HG03342 (cell line): ENCODE measurements at regions not wholly inside any gene's neighbourhood (a gene's known extent, or its start where the extent isn't known, plus 50 kb on each side); places are given as distances from the start of the nearest gene placed in this dataset.
"Not testable (repeated sequence)": the region's sequence is repeated elsewhere in the genome, so short reads cannot be mapped to it uniquely, and the experiment has no call there.

ENCODE experiments used
- ATAC-seq: cut with Tn5 transposase; IDR thresholded peaks from one replicate; pipeline ENCODE4 v1.9.1; 2021; ENCODE audit warnings: mild to moderate bottlenecking, moderate library complexity; ENCODE audit not compliant: unreplicated experiment

DNA sequence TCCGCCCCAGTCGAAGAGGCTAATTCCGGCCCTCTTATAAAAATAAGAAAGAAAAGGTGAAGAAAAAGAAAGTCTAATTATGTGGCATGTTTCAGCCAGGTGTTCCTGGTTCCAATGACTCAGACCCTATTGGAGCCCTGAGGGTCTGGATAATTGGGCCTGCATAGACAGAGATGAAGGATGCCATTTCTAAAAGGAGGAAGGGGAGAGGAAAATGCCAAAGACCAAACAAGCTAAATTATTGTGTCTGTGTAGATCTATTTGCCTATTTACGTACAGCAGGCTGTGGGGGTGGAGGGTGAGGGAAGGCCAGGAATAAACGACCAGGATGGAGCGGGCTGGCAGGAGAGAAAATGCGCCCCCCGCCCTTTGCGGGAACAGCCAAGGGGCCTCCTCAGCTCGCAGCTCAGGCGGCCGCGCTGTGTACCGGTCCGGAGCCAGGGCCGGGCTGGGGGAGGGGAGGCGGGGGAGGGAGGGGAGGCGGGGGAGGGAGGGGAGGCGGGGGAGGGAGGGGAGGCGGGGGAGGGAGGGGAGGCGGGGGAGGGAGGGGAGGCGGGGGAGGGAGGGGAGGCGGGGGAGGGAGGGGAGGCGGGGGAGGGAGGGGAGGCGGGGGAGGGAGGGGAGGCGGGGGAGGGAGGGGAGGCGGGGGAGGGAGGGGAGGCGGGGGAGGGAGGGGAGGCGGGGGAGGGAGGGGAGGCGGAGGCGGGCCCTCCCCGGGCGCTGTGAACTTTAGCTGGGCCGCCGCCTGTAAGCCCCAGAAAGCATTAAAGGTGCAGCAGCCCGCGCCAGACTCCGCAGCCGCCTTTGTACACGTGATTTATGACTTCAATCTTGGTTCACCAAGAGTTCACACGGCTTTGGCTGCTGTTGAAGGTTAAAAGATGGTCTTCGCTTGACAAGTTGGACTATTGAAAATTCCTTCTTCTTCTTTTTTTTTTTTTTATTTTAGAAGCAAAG is 113.0 kb upstream of the FOXD4L5 start:
- ATAC-seq: not testable (repeated sequence)

DNA sequence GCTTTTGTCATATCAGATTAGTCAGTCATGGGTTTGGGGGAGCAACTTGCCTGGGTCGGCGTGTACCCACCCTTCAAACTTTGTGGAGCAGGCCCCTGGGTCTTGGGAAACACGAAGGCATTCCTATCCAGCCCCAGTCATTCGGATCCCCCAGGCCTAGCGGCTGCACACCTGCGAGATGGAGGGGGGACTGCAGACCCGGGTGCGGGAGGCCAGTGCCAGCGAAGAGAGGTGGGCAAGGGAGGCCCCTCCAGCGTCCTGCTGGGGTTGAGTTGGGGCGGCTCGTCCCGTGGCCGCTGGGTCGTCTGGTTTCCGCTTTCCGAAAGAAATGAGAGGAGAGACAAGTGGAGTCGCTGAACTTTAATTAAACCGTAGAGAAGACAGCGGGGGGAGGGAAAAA is 112.2 kb upstream of the FOXD4L5 start:
- not testable (repeated sequence) for ATAC-seq

DNA sequence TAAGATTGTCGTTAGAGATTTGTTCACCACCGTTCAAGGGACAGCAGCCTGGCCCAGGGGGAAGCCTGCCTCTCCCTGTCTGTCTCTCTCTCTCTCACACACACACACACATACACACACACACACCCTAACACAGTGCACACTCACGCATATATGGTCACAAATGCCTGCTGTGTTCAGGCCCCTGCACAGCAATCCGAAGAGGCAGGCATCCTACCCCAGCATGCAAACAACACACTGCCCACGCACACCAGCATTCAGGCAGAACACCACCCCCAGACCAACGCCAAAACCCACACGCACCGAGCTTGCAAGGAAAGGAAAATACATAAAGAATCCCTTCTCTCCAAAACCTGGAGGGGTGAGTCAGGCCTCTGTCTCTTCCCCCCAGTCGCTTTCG is 111.6 kb upstream of the FOXD4L5 start:
- not testable (repeated sequence) for ATAC-seq

DNA sequence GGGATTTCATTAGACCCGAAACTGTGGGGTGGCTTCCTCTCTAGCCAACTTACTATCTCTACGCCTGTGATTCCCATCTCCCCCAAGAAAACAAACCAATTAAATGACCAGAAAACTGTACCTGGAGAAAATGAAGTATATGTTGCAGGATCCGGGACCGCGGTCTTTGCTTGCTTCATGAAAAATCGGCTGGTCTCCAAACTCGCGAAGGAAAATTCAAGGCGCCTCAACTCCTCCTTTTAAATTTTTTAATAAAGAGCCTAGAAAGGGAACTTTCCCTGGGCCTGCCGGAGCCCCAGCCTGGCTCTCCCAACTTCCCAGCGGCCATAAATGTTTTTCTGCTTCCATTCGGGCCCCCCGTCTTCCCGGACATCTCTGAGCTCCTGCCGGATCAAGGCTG is 110.8 kb upstream of the FOXD4L5 start:
- not testable (repeated sequence) for ATAC-seq

DNA sequence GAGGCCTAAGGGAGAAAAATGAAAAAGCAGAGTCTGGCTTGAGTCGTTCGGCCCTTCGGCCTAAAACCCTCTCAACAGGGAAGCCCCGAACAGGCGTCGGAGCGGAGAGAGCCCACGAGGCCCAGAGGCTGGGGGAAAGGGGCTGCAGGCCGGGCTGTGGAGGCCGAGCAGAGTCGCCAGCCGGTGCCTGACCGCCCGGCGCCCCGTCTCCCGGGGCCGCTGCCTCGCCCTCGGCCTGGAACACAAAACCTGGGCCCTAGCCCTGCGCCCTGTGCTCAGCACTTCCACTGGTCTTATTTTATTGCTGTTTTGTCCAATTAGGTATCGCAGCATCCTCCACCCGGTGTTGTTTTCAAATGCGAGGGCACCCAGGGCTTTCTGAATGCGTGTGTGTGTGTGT is 110.1 kb upstream of the FOXD4L5 start:
- ATAC-seq: not testable (repeated sequence)

DNA sequence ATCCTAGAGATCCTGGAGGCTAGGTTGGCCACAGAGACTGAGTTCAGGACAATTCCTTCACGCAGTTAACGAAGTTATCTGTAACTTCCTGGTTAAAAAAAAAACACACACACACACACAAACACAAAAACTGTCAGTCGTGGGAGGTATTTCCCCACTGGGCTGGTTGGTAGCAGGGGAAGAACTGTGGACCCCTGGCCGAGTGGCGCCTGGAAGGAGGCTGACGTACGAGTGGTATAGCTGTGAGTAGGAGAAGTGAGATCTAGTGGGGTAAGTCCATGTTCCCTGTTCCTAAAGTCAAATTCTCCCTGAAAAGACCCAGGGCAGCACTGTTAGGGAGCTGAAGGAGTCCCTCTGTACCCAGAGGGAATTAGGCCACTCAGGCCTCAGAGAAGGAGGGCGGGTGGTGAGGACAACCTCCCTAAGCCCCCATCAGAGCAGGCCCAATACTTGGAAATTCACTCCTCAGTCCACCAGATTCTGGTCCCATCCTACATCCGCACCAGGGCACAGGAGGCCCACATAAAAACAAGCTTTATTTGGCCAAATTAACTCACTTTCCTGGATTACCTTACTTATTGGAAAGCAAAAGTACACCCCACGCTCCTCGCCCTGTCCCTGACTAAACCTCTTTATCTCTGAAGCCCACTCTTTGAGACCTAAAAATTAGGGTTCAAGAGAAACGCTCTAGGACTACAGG is 108.3 kb upstream of the FOXD4L5 start:
- not testable (repeated sequence) for ATAC-seq

DNA sequence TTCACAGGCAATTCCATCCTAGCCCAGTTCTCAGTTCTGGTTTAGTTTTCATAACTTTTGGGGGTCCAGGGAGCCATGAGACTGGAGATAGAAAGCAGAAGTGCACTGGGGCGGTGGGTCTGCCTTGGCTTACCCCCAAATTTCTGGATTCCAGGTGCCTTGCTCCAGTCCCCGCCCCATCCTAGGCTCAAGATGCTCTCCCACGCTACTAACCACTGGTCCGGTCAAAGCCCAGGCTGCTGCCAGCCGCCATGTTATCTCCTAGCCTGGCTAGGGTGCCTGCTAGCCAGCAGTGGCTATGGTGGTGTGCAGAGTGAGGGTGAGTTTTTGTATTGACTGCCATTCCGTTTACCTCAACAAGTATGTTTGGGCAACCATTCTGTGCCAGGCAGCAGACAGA is 107.6 kb upstream of the FOXD4L5 start:
- not testable (repeated sequence) for ATAC-seq

DNA sequence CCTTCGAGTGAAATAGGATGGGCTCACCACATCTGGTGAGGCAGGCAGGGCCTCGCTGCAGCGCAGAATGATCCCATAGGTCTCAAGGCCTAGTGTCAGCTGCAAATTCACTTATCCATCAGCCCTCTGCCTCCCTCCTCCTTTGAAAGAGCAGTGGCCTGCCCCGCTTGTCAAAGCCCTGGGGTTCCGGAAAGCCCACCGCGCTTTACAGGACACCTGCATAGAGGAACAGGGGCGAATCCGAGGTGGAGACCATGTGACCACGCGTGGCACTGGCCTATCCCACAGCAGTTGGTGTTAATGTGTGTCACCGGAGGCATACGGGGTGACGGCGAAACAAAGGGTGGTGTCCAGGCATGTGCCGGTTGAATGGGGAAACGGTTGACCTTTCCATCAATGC is 104.7 kb upstream of the FOXD4L5 start:
- not testable (repeated sequence) for ATAC-seq

DNA sequence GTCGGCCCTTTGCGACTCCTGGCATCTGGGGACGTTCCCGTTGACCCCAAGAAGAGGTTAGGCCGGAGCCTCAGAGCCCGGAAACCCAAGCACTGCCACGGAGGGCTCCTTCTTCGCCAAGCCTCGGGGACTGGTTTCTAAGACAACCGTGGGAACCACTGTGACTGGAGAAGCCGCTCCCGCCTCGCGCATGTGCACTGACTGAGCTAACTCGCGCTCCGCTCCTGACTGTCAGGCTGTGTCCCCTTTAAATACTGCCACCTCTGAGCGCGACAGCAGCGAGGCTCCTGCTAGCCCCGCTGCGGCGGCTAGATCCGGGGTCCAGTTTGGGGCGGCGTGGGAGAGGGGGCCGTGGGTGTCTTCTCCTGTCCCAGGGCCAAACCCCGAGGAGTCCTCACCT is 104.2 kb upstream of the FOXD4L5 start:
- ATAC-seq: not testable (repeated sequence)

DNA sequence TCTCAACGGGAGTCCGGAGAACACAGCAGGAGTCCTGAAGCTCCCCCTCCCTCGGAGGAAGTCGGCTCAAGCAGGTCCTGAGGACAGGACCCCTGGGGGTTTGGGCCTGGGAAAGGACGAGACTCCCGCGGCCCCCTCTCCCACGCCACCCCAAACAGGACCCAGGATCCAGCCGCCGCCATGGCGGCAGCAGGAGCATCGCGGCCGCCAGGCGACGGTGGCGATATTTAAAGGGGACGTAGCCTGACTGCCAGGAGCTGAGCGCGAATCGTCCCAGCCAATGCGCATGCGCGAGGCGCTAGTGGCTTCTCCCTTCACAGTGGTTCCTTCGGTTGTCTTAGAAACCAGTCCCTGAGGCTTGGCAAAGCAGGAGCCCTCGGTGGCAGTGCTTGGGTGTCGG is 101.7 kb upstream of the FOXD4L5 start:
- ATAC-seq: peak; percentile 72

DNA sequence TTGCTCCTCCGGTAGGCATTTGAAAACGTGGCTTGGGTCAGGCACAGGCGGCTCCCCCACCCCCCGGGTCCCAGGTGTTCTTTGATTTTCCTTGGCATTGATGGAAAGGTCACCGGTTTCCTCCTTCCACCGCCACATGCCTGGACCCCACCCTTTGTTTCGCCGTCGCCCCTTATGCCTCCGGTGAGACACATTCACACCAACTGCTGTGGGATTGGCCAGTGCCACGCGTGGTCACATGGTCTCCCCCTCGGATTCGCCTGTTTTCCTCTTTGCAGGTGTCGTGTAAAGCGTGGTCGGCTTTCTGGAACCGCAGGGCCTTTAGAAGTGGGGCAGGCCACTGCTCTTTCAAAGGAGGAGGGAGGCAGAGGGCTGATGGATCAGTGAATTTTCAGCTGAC is 101.2 kb upstream of the FOXD4L5 start:
- not testable (repeated sequence) for ATAC-seq

DNA sequence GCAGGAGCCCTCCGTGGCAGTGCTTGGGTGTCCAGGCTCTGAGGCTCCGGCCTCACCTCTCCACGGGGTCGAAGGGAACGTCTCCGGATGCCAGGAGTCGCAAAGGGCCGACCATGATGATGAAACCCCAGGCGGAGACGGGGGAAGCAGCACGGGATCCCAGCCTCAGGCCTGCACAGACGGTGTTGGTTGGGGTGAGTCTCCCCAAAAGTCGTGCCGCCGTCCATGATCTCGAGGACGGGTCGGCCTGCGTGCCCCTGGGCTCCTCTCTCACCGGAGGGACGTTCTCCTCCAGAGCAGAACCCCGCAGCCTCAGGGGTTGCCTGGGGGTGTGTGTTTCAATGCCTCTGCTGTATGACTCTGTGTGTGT is 100.6 kb upstream of the FOXD4L5 start:
- not testable (repeated sequence) for ATAC-seq

DNA sequence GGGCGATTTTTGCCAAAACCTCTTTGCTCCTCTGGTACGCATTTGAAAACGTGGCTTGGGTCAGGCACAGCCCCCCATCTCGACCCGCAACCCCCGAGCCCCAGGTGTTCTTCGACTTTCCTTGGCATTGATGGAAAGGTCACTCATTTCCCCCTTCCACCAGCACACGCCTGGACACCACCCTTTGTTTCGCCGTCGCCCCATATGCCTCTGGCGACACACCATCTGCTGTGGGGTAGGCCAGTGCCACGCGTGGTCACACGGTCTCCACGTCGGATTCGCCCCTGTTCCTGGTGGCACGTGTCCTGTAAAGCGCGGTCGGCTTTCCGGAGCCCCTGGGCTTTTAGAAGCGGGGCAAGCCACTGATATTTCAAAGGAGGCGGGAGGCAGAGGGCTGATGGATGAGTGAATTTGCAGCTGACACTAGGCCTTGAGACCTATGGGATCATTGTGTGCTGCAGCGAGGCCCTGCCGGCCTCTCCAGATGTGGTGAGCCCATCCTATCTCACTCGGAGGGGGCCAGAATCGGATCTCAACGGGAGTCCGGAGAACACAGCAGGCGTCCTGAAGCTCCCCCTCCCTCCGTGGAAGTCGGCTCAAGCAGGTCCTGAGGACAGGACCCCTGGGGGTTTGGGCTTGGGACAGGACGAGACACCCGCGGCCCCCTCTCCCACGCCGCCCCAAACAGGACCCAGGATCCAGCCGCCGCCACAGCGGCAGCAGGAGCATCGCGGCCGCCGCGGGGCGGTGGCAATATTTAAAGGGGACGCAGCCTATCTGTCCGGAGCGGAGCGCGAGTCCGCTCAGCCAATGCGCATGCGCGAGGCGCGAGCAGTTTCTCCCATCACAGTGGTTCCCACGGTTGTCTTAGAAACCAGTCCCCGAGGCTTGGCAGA is 100.0 kb upstream of the FOXD4L5 start:
- ATAC-seq: not testable (repeated sequence)

DNA sequence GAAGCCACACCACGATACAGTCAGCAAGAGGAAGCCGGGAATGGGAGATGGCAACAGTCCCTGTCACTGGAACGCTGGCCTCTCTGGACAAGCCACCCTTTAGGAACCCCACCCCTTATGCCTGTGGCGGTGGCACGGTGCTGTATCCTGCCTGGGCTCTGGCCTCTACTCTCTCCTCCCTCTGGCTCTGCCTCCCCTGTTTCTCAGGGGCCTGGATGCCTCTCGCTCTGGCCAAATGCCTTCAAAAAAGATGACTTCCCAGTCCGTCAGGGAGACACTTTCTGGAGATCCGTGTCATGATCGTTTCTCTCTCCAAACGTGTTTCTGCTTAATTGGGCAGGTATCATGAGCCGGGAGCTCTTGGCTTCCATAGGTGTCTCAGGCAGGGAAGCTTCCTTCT is 99.1 kb upstream of the FOXD4L5 start:
- ATAC-seq: not testable (repeated sequence)

DNA sequence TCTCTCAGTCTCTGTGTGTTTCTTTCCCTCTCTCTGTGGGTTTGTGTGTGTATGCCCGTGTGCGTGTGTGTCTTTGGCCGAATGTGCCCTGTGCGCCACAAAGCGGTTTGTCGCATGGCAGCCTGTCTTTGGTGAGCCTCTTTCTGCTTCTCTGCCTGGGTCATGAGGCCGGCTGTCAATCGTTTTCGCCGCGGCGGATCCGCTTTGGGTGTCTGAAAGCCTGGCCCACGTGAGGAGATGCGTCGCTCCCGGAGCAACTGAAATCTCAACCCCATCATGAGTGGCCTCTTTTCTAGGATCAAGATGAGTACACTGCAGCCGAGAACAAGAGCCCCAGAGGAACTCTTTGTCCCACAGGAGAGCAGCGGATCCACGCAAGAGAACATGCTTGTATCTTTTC is 98.6 kb upstream of the FOXD4L5 start:
- ATAC-seq: not testable (repeated sequence)

DNA sequence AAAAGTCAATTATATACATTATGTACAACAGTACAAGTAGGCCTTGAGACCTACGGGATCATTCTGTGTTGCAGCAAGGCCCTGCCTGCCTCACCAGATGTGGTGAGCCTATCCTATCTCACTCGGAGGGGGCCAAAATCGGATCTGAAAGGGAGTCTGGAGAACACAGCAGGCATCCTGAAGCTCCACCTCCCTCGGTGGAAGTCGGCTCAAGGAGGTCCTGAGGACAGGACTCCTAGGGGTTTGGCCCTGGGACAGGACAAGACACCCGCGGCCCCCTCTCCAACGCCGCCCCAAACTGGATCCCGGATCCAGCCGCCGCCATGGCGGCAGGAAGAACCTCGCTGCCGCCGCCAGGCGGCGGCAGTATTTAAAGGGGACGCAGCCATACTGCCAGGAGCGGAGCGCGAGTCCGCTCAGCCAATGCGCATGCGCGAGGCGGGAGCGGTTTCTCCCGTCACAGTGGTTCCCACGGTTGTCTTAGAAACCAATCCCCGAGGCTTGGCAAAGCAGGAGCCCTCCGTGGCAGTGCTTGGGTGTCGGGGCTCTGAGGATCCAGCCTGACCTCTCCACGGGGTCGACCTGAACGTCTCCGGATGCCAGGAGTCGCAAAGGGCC is 97.8 kb upstream of the FOXD4L5 start:
- not testable (repeated sequence) for ATAC-seq
